CD4-positive, alpha-beta T cell treated with Interleukin-2 at 100 ng/mL for 4 hours (primary cell): ENCODE measurements at regions not wholly inside any gene's neighbourhood (a gene's known extent, or its start where the extent isn't known, plus 50 kb on each side); places are given as distances from the start of the nearest gene placed in this dataset.
A peak's percentile ranks its signal among the peaks of the same experiment; 100 is the strongest.

ENCODE experiments used
- DNase-seq: peaks from one replicate; pipeline ENCODE4 v3.0.0-alpha.2; 2020; ENCODE audit warnings: low spot score

DNA sequence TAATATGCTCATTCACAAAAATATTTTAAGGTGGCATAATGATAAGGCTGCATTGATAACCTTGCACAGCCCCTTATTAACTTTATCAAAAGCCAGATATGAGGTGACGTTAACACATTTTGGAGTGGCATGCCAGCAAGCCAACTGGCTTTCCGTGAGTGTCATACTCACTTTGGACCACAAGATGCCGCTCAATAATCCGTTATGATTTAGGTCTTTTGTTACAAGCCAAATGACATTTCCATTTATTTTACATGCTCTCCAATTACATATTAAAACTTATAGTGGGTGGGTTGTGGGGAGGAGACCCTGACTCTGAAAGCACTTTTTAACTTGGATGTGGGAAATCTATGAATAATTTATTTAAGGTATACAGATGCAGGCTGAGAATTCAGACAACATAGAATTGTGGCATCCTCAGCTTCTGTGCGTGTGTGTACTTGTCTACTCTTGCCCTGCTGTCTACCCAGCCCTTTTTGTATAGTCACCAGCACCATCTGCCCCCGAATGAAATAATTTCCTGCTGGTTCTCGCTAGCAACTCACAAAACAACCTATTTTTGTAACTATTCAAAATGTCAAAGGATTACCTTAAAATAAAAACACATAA, 305.1 kb downstream of the PSAT1 start:
- peak; percentile 4 for DNase-seq

DNA sequence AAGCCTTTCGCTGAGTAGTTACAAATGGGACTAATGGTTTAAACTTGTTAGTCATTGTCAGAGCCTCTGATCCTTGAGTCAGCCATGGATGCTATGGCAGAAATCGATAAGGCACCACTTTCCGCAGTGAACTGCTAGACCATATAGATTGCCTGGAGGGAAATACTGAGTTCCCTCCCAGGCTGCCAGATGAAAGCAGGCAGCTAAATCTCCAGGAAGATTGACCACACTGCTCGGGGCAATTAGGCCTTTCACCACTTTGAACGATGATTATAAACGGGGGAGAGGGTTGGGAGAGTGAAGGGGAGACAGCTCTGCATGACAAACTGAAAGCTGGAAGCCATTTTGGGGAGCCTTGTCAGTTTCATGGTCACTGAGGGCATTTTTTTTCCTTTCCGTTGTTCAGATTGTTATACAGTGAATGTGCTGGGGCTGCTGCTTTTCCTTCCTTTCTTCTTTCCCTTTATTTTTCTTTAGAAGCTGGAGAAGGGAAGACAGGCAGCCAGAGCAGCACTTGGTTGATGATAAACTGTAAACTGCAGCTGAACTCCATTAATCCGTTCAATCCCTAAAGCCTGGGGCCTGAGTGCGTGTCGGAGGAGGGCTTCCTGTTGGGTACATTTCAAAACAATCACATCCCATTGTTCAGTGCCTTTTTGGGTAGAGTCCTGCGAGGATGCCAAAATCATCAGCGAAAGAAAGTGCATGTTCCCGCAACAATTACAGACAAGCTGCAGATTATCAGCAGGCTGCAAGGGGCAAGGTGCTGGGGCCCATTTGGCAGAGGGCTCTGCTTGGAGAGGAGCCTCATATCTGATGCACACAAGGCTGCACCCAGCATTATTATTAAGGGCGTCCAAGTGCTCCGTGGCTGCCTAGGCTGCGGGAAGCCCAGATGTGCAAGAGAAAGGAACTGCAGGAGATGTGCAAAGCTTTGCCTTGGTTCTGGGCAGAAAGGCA, 308.4 kb downstream of the PSAT1 start:
- DNase-seq, result no peak

DNA sequence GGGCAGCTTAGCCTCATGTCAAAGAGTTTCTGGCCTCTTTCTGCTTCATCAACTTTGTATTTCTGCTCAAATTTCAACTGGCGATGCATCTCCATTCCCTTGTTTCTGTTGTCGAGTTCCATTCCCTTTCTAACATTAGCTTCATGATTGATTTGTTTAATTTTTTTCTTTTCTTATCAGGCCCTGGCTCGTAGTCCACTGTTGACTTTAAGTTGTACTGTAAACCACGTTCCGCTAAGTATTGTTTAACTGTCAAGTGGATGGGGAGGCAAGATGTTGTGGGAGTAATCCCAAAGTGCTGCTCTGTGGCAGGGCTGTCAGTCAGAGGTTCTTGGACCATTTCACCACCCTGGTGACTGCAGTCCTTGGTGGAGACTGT, 309.1 kb downstream of the PSAT1 start:
- DNase-seq, result no peak

DNA sequence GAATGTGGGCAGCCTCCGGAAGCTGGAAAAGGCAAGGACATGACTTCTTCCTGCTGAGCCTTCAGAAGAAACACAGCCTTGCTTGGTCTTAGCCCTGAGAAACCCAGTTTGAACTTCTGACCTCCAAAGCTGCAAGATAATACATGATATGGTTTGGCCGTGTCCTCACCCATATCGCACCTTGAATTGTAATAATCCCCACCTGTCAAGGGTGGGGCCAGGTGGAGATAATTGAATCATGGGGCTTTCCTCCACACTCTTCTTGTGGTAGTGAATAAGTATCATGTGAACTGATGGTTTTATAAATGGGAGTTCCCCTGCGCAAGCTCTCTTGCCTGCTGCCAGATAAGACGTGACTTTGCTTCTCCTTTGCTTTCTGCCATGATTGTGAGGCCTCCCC, 310.9 kb downstream of the PSAT1 start:
- DNase-seq, result no peak

DNA sequence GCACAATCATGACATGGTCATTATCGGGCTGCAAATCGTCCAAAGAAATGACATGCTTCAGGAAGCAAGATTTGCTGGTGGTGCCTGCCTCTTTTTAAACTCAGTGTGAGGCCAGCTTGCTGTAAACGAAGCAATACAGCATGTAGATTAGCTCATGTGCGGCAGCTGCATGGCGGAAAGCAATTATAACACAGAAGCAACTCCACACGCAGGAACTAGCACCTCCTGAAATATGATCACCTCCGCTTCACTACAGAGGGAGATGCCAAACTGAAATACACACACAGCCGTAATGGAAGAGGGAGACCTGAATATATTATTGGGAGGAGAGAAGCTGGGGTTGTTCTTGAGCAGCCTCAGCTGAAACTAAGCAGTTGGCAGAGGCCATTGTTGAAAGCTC, 312.5 kb downstream of the PSAT1 start:
- DNase-seq, result no peak

DNA sequence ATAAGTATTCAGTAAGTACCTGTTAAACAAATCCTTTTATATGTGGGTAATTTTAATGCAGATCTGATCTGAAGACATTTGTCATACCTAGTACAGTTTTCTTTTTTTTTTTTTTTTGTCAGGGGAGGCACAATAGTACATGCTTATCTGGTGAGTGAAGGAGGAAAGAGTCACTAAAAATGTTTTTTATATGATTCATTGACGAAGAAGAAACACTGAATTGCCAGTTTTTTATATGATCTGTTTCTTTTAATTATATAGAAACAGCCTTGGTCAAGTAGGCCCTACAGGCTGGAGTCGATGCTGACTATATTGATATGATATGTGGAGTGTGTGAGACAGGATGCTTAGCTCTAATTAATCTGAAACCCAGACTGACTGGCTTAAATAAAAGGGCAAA, 315.2 kb downstream of the PSAT1 start:
- DNase-seq, result no peak

DNA sequence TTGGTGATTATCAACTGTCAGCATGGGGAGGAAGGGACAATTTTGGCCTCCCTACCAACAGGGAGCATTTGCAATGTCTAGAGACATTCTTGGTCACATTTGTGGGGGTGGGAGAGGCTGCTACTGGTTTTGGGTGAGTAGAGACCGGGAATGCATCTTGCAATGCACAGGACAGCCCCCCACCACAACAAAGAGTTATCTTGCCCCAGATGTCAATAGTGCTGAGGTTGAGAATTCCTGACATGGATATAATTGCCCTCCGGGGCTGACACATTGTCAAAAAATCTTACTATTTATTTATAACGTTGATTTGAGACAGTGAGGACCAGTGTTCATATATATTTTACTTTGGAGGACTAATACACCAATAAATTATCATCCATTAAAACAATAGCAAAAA, 316.1 kb downstream of the PSAT1 start:
- DNase-seq, result no peak

DNA sequence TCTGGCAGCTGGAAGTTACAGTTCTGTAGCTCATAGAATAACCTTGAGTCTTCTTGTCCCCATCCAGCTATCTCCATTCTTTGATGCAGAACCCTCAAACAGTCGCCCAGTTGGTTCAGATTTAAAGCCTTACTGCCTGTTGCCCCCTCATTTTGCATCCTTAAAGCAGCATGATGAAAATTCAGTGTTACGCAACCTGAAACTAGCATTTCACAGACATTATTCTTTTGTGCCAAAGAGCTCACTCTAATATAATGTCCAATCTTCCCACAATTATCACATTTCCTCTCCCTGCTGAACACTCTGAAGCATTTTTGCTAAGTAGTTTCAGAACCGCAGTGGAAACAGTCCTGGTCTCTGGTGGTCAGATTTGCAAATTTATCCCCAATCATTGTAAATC, 318.0 kb downstream of the PSAT1 start:
- DNase-seq, result no peak

DNA sequence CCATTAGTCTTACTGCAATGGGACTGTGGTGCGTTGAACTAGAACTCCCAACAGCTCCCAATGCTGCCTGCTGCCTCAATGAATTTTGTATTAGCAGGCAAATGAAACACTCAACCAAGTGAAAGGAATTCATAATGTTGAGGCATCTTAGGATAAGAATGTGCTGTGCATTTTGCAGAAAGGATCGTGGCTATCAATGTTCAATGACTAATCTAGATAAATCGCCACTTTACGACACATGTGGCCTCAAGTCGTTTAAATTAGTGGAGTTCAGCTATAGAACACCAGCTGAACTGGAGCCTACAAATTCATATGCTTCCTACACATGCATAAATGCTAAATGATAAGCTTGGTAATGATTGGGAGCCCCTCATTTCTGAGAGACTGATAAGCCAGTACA, 318.4 kb downstream of the PSAT1 start:
- no peak for DNase-seq

DNA sequence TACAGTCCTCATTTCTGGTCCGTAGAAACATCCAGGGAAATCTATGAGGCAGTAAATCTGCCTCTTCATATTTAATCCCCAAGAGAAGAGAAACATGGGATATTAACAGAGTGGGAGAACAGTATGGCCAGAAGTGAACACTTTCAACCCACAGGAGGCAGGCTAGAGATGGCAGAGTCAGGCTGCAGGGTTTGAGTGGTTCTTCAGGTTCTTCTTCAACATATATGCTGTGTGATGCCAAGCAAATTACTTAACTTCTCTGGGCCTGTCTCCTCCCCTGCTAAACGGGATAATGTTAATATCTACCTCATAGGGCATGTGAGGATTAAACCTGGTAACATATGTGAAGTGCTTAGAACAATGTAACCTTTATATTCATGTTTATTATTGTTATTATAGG, 321.8 kb downstream of the PSAT1 start:
- no peak for DNase-seq

DNA sequence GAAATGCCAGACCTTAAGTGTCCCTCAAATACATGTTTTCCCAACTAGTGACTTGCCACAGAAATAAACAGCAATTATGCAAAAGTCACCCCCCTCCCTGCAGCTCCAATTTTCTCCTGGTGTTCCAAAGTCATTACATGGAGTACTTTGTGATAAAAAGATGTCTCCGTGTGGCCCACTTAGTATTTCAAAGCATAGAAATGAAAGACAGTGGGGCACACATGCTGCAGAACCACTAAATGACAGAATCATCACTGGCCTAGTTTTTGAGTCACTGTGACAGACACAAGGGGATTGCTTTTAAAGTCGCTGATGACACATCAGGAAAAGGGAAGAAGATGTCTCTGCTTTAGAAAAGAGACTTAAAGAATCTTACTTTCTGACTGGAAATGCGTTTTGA, 323.4 kb downstream of the PSAT1 start:
- no peak for DNase-seq

DNA sequence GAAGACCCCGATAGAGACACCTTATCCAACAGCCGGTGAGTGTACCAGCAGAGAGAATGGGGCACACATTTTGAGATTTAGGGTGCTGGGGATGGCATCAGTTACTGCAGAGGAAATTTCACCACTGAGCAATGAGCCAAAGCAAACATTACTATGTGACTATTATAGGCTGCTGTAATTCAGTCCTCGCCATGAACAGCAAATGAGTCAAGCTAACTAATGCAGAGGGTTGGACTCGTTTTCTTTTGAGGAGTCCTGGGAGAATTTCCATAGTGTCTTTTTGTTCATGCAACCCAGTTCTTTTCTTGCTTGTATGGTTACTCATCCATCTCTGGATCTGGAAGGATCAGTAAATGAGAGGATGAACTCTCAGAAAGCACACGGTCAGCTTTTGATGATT, 323.8 kb downstream of the PSAT1 start:
- DNase-seq, result no peak

DNA sequence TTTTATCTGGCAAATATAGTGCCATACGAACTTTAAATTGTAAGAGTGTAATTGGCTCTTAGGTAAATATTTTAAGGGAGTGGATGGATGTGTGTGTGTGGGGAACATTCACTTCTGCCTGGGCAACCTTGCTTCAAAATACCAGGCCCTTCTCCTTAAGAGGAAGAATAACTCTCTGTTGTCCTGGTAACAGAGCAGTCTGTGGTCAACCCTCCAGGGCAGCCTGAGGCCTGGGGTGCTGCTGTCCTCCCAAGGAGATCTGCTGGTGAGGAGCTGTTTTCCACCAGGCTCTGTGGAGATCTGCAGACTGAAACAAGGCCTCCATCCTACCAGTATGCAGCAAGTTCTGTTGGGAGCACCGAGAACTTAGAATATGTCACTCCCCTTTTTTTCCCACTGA, 325.2 kb downstream of the PSAT1 start:
- DNase-seq, result no peak

DNA sequence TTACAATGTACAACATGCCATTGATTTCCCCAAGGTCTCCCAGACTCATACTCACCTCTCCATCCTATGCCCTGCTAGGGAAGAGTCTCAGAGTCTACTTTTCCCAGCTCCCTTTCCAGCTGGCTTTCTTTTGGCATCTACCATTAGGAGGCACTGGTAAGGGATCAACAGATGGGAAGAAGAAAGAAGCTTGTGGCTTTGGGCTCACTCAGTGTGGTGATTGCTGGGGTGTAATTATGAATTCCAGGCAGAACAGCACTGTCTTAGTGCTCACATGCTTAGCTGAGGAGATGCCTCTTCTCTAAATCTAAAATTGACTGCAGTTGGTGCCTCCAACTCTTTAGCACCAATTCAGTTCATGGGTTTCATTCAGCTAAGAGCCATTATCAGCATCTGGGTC, 330.0 kb downstream of the PSAT1 start:
- DNase-seq, result no peak

DNA sequence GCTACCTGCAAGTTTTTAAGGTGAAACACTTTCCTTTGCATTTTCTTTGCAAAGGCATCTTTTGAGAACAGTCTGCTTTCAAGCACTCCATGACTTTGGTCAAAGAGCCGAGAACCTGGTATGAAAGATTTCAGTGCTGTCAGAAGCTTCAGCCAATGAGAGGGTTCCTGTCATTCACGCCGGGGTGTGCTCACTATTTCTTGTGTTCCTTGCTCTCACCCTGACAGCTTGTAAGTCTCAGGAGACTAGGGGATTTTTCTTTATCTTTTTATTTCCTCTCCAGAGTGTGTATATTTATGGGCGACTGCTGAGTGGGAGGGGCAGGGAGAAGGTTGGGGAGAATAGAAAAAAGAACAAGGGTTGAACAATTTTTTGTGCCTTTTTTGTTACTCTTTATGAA, 334.0 kb downstream of the PSAT1 start:
- DNase-seq, result no peak

DNA sequence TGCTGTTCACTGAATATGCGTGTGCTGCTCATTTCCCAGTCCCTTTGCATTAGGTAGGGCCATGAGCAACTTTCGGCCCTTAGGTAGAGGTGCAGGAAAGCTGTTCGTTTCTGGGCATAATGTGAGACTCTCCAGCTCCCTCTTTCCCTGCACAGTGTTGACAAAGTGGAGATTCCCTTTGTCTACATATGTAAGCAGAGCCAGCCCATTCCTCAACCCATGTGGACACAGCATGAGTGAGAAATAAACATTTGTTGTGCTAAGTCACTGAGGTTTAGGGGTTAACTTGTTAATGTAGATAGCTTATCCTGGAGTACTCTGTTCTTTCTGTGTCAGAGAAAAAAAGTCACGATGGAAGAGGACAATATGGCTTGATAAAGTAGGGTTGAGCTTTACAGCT, 343.8 kb downstream of the PSAT1 start:
- no peak for DNase-seq

DNA sequence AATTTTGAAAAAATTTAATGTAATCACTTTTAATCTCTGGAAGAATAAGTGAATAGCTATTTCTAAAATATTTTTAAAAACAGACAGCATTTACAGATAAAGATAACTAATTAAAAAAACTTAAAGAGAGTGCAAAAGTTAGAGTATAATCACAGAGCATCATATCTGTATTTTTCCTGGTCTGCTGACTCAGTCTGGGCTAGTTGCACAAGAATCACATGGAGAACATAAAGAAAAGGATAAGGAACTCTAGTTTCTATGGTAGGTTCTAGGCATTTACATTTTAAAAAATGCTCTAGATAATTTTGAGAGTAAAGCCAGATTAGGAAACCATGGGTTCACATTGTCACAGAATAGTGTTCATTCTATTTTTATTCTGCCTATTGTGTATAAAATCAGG, 347.4 kb downstream of the PSAT1 start:
- no peak for DNase-seq

DNA sequence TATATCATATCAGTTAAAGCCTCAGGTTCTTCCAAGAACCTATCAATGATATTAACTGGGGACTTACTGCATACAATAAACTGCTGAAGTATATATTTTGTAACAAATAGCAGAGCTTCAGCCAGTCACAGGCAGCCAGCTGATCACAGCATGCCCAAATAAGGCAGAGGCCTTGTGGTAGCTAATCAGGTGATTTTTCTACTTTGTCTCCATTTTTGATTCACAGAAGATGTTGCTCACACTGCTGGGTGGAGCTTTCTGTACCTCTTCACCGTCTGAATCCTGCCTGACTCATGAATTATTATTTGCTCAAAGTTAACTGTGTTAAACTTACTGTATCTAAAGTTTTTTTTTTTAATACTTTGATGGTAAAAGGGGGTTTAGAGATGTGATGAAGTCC, 357.4 kb downstream of the PSAT1 start:
- no peak for DNase-seq

DNA sequence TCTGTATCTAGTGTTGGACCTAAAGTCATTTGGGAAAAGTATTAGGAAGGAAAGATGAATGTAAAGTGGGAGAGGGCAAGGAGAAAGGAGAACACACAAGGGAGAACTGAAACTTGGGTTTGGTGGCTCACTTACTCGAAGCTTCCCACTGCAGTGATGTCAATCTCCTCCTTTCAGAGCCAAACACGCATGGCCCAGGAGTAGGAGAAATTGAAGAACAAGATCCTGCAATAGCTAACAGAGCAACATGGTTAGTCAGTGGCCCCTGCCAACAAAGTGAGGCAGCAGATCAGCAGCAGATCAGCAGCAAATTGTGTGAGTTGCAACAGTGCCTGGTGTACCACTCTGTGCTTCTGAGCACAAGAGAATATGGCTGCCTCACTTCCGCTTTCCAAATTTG, 366.4 kb downstream of the PSAT1 start:
- DNase-seq, result no peak

DNA sequence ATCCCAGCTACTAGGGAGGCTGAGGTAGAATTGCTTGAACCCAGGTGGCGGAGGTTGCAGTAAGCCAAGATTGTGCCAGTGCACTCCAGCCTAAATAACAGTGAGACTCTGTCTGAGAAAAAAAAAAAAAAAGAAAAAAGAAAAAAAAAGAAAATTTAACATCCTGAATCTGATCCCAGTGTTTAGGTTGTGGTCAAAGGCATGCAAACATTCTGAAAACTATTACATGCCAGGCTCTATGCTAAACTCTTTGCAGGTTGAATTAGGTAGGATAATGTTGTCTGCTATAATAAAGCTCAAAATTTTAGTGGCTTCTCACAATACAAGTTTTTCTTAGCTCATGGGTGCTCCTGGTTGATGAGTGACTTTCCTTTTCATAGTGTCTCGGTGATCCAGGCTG, 367.4 kb downstream of the PSAT1 start:
- no peak for DNase-seq

DNA sequence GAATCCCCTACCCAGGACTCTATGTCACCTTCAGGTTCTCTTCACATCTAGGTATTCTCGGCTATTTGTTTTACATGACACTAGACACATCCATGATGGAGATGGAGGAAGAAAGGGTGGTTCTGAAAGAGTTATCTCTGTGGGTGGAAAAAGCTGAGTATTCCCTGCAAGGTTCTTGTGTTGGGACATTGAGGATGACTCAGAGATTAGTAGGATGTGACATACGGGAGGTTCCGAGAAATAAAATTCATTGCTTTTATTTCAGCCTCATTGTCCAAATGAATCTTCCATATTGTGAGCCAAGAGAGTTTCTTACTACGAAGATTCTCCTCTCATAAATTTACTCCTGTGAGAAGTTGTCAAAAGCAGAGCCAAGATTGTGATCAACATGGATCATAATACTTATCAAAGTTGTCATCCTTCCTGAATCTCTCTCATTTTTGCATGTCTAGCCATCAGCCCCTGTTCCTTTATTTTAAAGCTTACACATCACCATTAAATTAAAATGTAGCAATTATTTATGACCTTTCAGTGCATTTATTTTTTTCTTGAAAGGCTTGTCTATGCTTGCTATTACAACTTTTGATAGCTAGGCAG, 370.0 kb downstream of the PSAT1 start:
- no peak for DNase-seq

DNA sequence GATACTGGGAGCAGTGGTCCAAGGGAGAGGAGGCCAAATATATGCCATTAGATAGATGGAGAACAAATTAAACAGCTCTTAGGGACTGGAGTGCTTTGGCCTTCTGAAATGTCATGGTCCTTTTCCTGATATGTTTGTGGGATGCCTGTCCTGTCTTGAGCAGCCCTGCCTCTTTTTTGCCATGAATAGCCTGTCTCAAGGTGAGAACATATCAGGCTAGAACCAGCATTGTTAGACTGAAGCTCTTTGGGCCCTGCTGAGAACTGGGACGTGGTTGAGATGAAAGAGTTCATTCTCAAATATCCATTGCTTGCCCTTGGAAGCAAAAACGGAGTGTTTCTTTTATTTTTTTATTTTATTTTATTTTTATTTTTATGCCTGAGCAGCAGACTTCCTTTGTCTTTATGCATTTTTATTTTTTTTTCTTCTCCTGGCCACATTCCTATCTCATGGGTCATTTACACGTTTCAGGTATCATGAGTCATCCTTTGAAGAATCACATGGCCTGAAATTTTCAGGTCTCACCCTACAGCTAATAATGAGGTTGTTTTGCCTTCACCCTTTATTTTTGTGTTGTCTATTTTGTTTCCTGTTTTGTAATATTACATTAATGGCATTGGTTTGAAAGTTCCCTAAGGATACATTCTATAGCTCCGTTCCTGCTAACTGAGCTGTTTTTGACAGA, 371.4 kb downstream of the PSAT1 start:
- DNase-seq, result no peak

DNA sequence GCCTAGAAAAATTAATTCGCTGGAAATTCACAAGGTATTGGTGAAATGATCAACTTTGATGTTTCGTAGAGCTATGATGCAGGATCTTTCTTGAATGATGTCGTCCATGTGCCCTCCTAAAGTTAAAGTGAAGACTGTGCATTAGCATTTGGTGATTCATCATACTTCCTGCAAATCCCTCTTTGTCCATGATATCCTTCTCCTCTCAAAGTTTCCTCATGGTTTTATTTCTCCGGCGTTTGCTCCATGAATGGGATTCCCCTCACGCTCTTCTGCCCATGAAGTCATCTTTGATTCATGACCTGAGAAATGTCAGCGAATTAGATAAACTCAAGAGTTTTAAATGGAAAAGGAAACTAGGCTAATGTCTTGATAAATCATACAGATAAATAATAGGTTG, 372.7 kb downstream of the PSAT1 start:
- DNase-seq, result no peak
